OCI-LY1 (cell line): ENCODE measurements at regions not wholly inside any gene's neighbourhood (a gene's known extent, or its start where the extent isn't known, plus 50 kb on each side); places are given as distances from the start of the nearest gene placed in this dataset.

ENCODE experiments used
- EZH2 ChIP-seq: fragments of 200-600 bp; sonication (generic), shearing (Covaris generic); IDR thresholded peaks from 2 replicates; pipeline ENCODE4 v1.8.0; 2017; ENCODE audit warnings: borderline replicate concordance, mixed run types, mild to moderate bottlenecking, antibody characterized with exemption, low read length, moderate library complexity, mixed read lengths
- TF ChIP-seq, protein P1 (sequence below): fragments of 200-600 bp; sonication (generic), shearing (Covaris generic); IDR thresholded peaks from 2 replicates; pipeline ENCODE4 v1.5.1; 2017; ENCODE audit warnings: mild to moderate bottlenecking, antibody characterized with exemption, low read length, moderate library complexity, mixed read lengths

DNA sequence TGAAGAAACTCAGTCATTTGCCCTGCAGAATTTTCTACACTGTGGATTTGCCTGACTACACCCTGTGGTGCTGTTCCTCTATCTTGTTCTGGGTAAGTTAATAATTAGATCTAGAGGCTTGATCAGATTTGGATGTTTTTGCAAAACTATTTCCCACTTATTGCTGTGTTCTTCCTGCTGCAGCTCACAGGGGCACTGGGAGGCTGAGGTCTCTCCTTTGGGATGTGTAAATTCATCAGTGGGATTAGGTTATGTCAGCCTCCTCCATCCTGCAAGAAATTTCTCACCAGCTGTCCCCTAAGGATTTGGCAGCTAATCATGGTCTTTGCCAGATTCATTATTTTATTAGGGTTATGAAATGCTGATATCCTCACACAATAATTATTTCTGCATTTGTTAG, 148.1 kb upstream of the ZNF32 start:
- TF ChIP-seq, protein P1, sequence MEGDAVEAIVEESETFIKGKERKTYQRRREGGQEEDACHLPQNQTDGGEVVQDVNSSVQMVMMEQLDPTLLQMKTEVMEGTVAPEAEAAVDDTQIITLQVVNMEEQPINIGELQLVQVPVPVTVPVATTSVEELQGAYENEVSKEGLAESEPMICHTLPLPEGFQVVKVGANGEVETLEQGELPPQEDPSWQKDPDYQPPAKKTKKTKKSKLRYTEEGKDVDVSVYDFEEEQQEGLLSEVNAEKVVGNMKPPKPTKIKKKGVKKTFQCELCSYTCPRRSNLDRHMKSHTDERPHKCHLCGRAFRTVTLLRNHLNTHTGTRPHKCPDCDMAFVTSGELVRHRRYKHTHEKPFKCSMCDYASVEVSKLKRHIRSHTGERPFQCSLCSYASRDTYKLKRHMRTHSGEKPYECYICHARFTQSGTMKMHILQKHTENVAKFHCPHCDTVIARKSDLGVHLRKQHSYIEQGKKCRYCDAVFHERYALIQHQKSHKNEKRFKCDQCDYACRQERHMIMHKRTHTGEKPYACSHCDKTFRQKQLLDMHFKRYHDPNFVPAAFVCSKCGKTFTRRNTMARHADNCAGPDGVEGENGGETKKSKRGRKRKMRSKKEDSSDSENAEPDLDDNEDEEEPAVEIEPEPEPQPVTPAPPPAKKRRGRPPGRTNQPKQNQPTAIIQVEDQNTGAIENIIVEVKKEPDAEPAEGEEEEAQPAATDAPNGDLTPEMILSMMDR, result no peak
- TF ChIP-seq EZH2, result no peak
